PC-9 (cell line): ENCODE measurements at regions not wholly inside any gene's neighbourhood (a gene's known extent, or its start where the extent isn't known, plus 50 kb on each side); places are given as distances from the start of the nearest gene placed in this dataset.

Experiments used
- BruUV-seq: library from RNA; stranded (reverse); fragments of 400-500 nt; replicated peaks from 2 replicates; lab custom pipeline; 2021; lab: Mats Ljungman, UMichigan
- CTCF ChIA-PET: fragments of 300-600 bp; sonication (Branson Sonifier 250); formaldehyde crosslinking; loops from one replicate; lab custom pipeline; 2022; ENCODE audit warnings: antibody characterized with exemption; lab: Charles Lee
- POLR2A ChIA-PET: fragments of 300-600 bp; sonication (Branson Sonifier 250); formaldehyde crosslinking; loops from one replicate; lab custom pipeline; 2022; ENCODE audit warnings: antibody characterized with exemption; ENCODE audit not compliant: unreplicated experiment; lab: Charles Lee
- DNase-seq, 2 experiments: peaks; one replicate each; pipeline versions ENCODE4 v3.0.0 to v3.0.0-alpha.2; 2015 to 2022; ENCODE audit warnings: mixed read lengths in 1 of 2
- H2AFZ ChIP-seq: fragments of 200-600 bp; sonication (generic); 2 replicates; pipeline ENCODE4 v1.8.1; 2017; ENCODE audit warnings: antibody characterized with exemption
- H3F3A ChIP-seq: fragments of 200-600 bp; sonication (generic); 2 replicates; pipeline ENCODE4 v1.8.1; 2017; ENCODE audit warnings: antibody characterized with exemption, mild to moderate bottlenecking, low read depth; ENCODE audit not compliant: insufficient read depth
- H3K27ac ChIP-seq: fragments of 200-600 bp; sonication (generic); 2 replicates; pipeline ENCODE4 v1.6.1; 2016; ENCODE audit warnings: mixed run types
- H3K27me3 ChIP-seq: fragments of 200-600 bp; sonication (generic); 2 replicates; pipeline ENCODE4 v1.6.1; 2016; ENCODE audit warnings: low read depth, mixed run types; ENCODE audit not compliant: insufficient read depth
- H3K36me3 ChIP-seq: fragments of 200-600 bp; sonication (generic); 2 replicates; pipeline ENCODE4 v1.6.1; 2016; ENCODE audit warnings: low read depth, mixed run types
- H3K4me1 ChIP-seq: fragments of 200-600 bp; sonication (generic); replicated peaks from 2 replicates; pipeline ENCODE4 v1.6.1; 2016; ENCODE audit warnings: mixed run types; ENCODE audit not compliant: insufficient read depth
- H3K4me2 ChIP-seq: fragments of 200-600 bp; sonication (generic); 2 replicates; pipeline ENCODE4 v1.6.1; 2017; ENCODE audit warnings: mixed run types
- H3K4me3 ChIP-seq: fragments of 200-600 bp; sonication (generic); 2 replicates; pipeline ENCODE4 v1.6.1; 2016; ENCODE audit warnings: mixed run types
- H3K79me2 ChIP-seq: fragments of 200-600 bp; sonication (generic); 2 replicates; pipeline ENCODE4 v1.6.1; 2017; ENCODE audit warnings: low read depth, mixed run types
- H3K9me2 ChIP-seq: fragments of 200-600 bp; sonication (generic); 2 replicates; pipeline ENCODE4 v1.8.1; 2017; ENCODE audit warnings: mild to moderate bottlenecking; ENCODE audit not compliant: insufficient read depth
- H3K9me3 ChIP-seq: fragments of 200-600 bp; sonication (generic); 2 replicates; pipeline ENCODE4 v1.8.1; 2016; ENCODE audit warnings: low read depth; ENCODE audit not compliant: insufficient read depth
- H4K20me1 ChIP-seq: fragments of 200-600 bp; sonication (generic); 2 replicates; pipeline ENCODE4 v1.8.1; 2017; ENCODE audit not compliant: insufficient read depth
- EZH2 ChIP-seq: fragments of 200-600 bp; sonication (generic); IDR thresholded peaks from 2 replicates; pipeline ENCODE4 v1.8.0; 2017; ENCODE audit warnings: antibody characterized with exemption, low read depth
- intact Hi-C: fragments of 100-400 bp; cut with micrococcal nuclease; formaldehyde crosslinking; loops from one replicate; pipeline ENCODE4 v1.10.0; 2022; ENCODE audit not compliant: unreplicated experiment
- TF ChIP-seq, protein P1 (sequence below): fragments of 200-600 bp; sonication (generic); conservative IDR thresholded peaks from 2 replicates; pipeline ENCODE4 v1.6.1; 2017; ENCODE audit warnings: mixed run types, antibody characterized with exemption, mild to moderate bottlenecking, moderate library complexity

DNA sequence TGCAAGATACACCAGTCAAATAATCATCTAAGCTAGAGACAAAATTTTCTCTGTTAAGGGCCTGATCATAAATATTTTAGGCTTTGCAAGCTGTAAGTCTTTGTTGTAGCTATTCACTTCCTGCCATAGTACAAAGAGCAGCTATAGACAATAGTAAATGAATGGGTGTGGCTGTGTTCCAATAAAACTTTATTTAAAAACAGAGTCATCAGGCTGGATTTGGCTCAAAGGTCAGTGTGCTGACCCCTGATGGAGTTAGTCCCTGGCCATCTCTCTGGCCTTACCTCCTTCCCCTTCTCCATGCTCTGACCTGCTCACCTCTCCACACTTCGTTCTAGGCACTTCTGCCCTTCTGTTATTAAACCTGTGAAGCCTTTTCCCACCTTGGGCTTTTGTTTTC, 86.0 kb downstream of the DRD1 start:
- CTCF ChIA-PET = no interaction called here
- no peaks in the 10 kb centered on the region for H3F3A ChIP-seq
- BruUV-seq = no TSS peak

DNA sequence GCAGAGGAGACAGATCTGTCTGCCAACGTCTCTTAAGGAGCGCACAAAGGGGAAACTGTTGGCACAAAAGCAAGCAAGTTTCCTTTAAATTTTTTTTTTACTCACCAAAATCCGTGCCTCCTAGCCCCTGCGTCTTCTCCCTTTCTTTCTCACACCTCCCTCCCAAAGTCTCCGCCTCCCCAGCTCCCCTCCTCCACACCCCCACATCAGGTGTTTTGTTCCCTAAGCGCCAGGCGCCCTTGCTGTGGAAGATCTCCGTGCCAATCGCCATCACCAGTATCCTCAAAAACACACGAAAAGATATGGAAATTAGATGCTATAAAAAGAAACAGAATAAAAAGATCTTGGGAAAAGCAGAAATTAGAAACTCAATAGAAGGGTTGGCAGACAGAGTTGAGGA, 87.6 kb downstream of the DRD1 start:
- no peaks in the 10 kb centered on the region for H3K4me1 ChIP-seq
- no peaks in the 10 kb centered on the region for H3K36me3 ChIP-seq
- CTCF ChIA-PET = no interaction called here
- no TSS peak for BruUV-seq
- POLR2A ChIA-PET = no interaction called here
- H3K4me3 ChIP-seq = no peak overlapping the region
- no peak overlapping the region for H3K27ac ChIP-seq
- TF ChIP-seq, protein P1, sequence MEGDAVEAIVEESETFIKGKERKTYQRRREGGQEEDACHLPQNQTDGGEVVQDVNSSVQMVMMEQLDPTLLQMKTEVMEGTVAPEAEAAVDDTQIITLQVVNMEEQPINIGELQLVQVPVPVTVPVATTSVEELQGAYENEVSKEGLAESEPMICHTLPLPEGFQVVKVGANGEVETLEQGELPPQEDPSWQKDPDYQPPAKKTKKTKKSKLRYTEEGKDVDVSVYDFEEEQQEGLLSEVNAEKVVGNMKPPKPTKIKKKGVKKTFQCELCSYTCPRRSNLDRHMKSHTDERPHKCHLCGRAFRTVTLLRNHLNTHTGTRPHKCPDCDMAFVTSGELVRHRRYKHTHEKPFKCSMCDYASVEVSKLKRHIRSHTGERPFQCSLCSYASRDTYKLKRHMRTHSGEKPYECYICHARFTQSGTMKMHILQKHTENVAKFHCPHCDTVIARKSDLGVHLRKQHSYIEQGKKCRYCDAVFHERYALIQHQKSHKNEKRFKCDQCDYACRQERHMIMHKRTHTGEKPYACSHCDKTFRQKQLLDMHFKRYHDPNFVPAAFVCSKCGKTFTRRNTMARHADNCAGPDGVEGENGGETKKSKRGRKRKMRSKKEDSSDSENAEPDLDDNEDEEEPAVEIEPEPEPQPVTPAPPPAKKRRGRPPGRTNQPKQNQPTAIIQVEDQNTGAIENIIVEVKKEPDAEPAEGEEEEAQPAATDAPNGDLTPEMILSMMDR = no peak
- TF ChIP-seq EZH2 = no peak
- no peaks in the 10 kb centered on the region for H3K9me2 ChIP-seq
- no peaks in the 10 kb centered on the region; the same call in 1 of the 2 replicates for H4K20me1 ChIP-seq
- H3K27me3 ChIP-seq = peaks cover 58% of the 10 kb centered on the region
- DNase-seq = no peak
- no peaks in the 10 kb centered on the region for H3K79me2 ChIP-seq
- no peaks in the 10 kb centered on the region for H3F3A ChIP-seq
- no peak overlapping the region for H2AFZ ChIP-seq
- H3K9me3 ChIP-seq = no peaks in the 10 kb centered on the region
- no peak overlapping the region for H3K4me2 ChIP-seq
- intact Hi-C loops = no loop called here

More for the DNA sequence above, 86.0 kb downstream of the DRD1 start:
- Histone ChIP-seq H3K4me2 (no peak overlapping the region), H3K4me1 (no peaks in the 10 kb centered on the region), H3K4me3 (no peak overlapping the region), H3K79me2 (no peaks in the 10 kb centered on the region), H4K20me1 (no peaks in the 10 kb centered on the region), H3K9me3 (no peaks in the 10 kb centered on the region), H3K36me3 (no peaks in the 10 kb centered on the region), H3K27me3 (peaks cover 65% of the 10 kb centered on the region), H2AFZ (no peak overlapping the region), H3K9me2 (no peaks in the 10 kb centered on the region), H3K27ac (no peak overlapping the region)
- DNase-seq = no peak
- no peak for TF ChIP-seq EZH2
- TF ChIP-seq, protein P1 = no peak
- POLR2A ChIA-PET = no interaction called here
- intact Hi-C loops = no loop called here

DNA sequence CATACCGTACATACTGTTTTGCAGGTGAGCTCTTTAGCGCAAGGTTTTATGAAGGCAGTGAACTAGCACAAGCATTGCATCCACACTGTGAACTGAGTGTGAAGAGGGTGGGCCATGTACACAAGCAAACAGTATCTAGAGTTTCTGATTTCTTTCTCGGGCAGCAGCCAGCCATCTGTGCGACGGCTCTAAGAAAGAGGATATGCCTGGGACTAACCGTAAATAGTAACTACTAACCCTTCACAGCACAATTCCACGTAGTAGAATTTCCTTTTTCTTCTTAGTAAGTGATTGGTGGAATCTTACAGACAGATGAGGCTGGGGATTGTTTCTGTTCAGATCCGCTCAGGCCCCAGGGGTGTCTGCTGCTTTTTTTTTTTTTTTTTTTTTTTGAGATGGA, 89.0 kb downstream of the DRD1 start:
- intact Hi-C loops = no loop called here
- TF ChIP-seq, protein P1 = no peak
- TF ChIP-seq EZH2 = no peak
- CTCF ChIA-PET = no interaction called here
- no peak for DNase-seq
- H3K9me2 ChIP-seq = no peaks in the 10 kb centered on the region
- H3K4me2 ChIP-seq = no peak overlapping the region
- no peak overlapping the region for H2AFZ ChIP-seq
- H3K27me3 ChIP-seq = peaks cover 48% of the 10 kb centered on the region; the same call in 1 of the 2 replicates
- POLR2A ChIA-PET = no interaction called here
- no peak overlapping the region for H3K4me3 ChIP-seq
- H3K36me3 ChIP-seq = no peaks in the 10 kb centered on the region
- no peak overlapping the region for H3K27ac ChIP-seq
- no TSS peak for BruUV-seq
- no peaks in the 10 kb centered on the region for H3K79me2 ChIP-seq
- H4K20me1 ChIP-seq = no peaks in the 10 kb centered on the region; the same call in 1 of the 2 replicates
- no peaks in the 10 kb centered on the region for H3K9me3 ChIP-seq
- no peaks in the 10 kb centered on the region for H3F3A ChIP-seq
- no peaks in the 10 kb centered on the region for H3K4me1 ChIP-seq
